ENCODE measurements at regions not wholly inside any gene's neighbourhood (a gene's known extent, or its start where the extent isn't known, plus 50 kb on each side); places are given as distances from the start of the nearest gene placed in this dataset.

DNA sequence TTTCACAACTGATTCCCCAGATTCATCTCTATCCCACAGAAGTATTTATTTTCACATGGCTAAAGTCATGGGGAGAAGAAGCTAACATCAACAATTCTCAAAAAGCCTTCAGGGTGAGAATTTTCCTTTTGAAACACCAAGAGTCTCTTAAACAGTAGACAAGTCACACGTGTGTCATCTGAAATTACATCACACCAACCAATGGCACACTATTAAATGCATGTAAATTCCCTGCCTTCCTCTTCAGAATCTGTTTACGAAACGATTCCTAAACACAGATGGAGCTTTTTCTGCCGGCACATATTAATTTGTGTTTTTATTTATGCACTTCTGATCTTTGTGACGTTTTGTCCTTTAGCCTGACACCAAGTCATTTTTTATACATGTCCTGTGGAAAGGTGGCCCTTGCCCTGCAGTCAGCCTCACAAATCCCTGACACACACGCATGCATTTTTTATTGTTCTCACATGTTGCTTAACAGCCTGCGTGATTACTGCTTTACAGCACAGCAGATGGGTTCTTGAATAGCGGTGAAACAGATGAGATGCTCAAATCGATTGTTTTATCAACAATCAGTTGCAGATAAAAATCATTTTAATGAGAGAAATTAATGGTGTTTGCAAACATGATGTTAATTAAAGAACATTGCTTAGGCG lies 735.9 kb upstream of the TENM3 start:
- no peak for DNase-seq

DNA sequence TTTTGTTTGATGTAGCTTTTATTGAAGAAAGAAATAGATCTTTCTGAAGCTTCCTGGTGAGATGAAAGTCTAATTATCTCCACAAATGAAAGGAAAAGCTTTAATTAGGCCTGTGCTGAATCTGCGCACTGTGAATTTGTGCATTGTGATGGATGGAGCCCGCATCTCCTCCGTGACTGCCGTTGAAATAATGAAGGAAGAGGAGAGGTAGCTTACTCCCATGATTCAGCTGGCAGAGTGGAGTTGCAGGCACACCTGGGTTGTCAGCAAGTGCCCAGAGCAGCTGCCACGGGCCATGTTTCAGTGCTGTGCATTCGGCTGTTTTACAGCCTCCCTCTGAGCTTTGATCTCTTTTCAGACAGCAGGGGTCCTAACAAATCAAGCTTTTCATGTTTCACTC lies 735.3 kb upstream of the TENM3 start:
- peak; percentile 51 for DNase-seq

DNA sequence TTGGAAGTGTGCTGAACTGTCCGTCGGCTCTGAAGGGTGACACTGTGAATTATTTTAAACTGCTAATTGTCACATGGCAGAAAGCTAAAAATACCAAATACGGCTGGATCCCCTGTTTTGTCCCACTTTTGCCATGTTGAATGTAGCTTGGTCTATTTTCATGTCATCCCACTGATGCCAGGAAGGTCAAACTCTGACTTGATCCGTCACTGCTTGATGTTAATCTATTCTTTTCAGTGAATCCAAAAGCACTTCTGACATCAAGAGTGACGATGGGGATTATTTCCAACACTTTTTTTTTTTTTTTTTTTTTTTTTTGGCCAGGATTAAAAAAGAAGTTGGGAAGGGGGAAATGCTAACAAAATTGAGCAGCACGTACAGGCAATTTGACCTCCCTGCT lies 734.6 kb upstream of the TENM3 start:
- DNase-seq = no peak

GRCh38 chr4:181509073-181509472 lies 734.1 kb upstream of the TENM3 start:
- DNase-seq = no peak

DNA sequence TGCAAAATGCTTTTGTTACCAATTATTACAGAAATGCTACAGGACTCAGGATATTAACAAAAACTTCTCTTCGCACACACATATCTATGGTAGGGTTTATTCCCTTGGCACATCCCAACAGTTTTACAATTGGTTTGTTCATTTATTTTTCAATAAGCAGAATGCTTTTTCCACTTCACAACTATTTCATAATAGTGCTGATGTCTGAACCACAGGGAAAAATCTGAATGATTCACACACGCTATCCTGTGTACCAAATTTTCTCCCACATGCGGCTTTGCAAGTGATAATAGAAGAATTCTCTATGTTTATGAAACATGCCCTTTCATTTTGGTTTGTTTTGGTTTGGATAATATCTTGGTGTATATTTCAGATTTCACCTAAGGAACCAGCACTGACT lies 725.7 kb upstream of the TENM3 start:
- no peak for DNase-seq

GRCh38 chr4:181520790-181521189 lies 722.4 kb upstream of the TENM3 start:
- no peak for DNase-seq

GRCh38 chr4:181523973-181524372 lies 719.2 kb upstream of the TENM3 start:
- no peak for DNase-seq

- DNase-seq = no peak
Measured at GRCh38 chr4:181524499-181524898, 718.7 kb upstream of the TENM3 start.

GRCh38 chr4:181525634-181526033 lies 717.6 kb upstream of the TENM3 start:
- DNase-seq = no peak

- DNase-seq = no peak
Measured at GRCh38 chr4:181528570-181529184, 714.5 kb upstream of the TENM3 start.

GRCh38 chr4:181529537-181529936 lies 713.7 kb upstream of the TENM3 start:
- no peak for DNase-seq

GRCh38 chr4:181536196-181536746 lies 706.9 kb upstream of the TENM3 start:
- no peak for DNase-seq

DNA sequence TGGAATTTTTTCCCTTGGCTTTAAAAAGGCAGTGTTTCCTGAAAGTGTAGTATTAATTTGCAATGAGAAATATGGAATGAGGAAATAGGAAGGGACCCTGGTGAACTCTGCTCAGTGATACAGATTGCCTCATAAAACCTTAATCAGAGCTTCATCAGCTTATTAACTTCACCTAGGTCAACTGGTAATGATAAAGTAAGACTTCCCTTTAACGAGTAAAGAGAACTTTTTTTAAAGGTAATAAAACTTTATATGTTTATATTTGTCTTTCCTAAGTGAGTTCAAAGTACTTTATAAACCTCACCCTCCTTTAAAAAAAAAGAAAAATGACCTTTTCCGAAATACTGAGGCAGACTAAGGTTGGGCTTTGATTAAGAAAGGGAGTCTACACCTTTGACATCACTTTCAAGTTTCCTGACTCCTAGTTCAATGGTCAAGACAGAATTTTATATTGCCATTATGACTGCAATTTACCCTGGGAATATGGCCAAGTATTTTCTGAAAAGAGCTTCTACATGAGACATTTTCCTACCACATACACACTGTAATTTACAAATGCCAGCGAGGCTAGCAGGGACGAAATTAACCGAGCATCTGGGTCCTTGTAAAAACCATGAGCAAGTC lies 706.3 kb upstream of the TENM3 start:
- DNase-seq = no peak

DNA sequence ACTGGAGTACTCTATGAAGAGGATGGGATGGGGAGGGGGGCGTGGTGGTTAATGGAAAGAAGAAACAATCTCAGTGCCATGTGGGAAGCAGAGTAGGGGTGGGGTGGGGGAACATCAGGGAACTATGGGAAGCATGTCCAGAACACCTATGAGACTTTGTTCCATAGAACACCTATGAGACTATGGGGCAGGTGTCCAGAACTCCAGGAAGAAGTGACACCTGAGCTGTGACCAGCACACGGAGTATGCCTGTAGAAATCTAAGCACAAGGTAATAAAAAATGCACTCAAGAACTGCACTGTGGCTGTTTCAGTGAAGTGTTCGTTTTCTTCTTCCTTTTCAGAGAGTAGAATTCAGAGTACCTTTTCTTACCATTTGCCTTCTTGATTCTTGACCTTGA lies 704.8 kb upstream of the TENM3 start:
- DNase-seq = no peak

DNA sequence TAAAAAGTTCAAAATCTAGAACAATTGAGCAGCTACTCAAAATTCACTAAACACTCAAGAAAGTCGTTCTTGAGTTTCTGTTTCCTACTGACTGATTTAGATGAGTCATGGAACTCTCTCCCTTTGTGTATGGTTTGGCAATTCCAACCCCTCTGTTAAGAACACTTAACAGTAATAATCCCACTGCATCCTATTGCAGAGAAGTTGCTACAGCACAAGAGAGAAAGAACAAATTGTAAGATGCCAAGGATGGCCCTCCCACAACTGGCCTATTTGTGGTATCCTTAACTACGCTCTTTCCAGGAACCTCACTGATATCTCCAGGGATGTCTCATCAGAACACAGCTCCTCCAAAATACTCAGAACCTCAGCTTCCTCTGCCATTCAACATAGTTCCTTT lies 701.8 kb upstream of the TENM3 start:
- no peak for DNase-seq

DNA sequence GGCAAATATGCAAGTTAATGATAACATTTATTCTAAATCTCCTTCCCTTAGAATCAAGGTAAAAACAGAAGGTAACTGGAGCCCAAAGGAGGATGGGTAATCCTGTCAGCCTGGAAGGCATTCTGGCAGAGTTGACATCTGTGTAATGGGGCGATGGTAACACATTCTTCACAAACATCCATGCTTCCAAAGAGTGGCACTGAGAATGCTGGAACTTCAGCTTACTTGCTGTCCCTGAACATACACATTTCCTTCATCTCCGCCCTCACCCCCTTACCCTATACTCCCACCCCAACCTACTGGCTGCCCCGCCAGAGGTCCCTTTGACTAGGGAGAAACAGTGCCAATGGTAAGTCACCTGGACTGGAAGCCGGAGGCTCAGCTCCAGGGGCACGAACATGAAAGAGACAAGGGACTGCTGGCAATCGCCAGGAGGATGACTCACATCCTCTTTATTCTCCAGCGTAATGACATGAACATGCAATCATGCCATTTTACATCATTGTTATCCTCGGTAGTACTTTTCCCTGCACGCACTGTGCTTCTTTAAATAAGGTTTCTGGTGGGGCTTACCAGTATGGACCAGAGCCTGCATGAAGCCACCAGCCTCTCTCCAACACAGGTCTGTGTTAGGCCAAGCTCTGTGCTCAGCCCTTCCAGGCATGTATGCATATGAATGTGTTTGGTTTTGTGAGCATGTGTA lies 694.2 kb upstream of the TENM3 start:
- DNase-seq = peak; percentile 24

GRCh38 chr4:181549576-181550188 lies 693.5 kb upstream of the TENM3 start:
- no peak for DNase-seq

GRCh38 chr4:181550381-181550780 lies 692.8 kb upstream of the TENM3 start:
- no peak for DNase-seq

- DNase-seq = no peak
Measured at GRCh38 chr4:181559637-181560036, 683.6 kb upstream of the TENM3 start.

DNA sequence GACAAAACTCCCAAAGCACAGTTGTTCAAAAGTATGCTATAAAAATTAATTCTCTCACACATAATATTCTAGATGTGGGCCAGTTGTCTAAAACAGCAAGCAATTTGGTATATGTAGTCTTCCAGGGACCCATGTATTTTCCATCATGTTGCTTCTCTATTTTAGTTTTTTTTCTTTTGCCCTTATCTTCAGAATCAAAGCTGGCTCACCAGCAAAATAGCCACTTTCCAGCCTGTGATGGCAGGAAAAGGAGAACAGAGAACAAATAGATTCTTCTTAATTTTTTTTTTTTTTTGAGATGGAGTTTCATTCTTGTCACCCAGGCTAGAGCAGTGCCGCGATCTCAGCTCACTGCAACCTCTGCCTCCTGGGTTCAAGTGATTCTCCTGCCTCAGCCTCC lies 680.8 kb upstream of the TENM3 start:
- DNase-seq = no peak

- no peak for DNase-seq
Measured at GRCh38 chr4:181564625-181565024, 678.6 kb upstream of the TENM3 start.

DNA sequence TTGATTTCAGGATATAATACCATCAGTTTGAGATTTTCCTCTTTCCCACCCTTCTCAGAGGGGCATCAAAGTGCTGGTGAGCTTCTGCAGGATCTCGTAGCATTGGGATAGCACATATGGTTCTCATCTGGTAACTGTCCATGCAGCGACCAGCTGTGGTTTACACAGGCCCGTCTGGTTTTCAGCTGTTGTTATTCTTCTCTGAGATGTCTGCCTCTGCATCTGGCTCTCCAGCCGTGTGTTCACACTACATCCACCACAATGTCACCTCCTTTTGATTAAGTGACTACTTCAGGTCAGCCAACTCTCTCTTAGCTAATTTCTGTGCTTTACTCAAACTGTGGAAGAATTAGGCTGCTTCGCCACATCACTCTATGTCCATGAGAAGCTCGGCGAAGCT lies 676.7 kb upstream of the TENM3 start:
- no peak for DNase-seq

DNA sequence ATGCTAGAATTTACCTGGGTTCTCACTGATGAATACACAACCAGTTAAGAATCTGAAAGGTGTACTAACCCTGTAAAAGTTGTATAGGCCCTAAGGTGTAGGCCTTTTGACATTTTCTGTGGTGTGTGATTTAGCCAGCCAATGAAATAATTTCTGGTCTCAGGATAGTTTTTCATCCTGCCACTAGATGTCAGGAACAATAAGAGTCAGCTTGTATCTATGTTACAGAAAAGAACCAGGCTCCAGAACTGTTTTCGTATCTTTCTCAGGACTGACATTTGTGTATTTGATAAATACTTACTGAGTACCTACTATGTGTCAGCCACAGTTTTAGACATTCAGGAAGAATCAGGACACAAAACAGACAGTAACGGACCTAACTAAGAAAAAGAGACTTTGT lies 673.6 kb upstream of the TENM3 start:
- no peak for DNase-seq
